ENCODE measurements at regions not wholly inside any gene's neighbourhood (a gene's known extent, or its start where the extent isn't known, plus 50 kb on each side); places are given as distances from the start of the nearest gene placed in this dataset.
"Not testable (repeated sequence)": the region's sequence is repeated elsewhere in the genome, so short reads cannot be mapped to it uniquely, and the experiment has no call there.

GRCh38 chr2:48061656-48062055 is 155.4 kb upstream of the FBXO11 start:
- H3K27ac ChIP-seq (ENCODE audit: insufficient read depth in 1 of 2, low read depth in 1 of 2, low read length in 2 of 2, poor library complexity in 1 of 2, severe bottlenecking in 2 of 2); H3K4me3 ChIP-seq (ENCODE audit: control insufficient read depth in 1 of 7, extremely low read depth in 1 of 7, insufficient read depth in 4 of 7, low read depth in 2 of 7, low read length in 6 of 7); H3K4me1 ChIP-seq (ENCODE audit: control extremely low read depth in 1 of 4, control insufficient read depth in 4 of 4, insufficient read depth in 4 of 4, low read length in 3 of 4); H3K36me3 ChIP-seq (ENCODE audit: control insufficient read depth in 4 of 4, insufficient read depth in 4 of 4, low read length in 3 of 4); H3K9me3 ChIP-seq (ENCODE audit: control extremely low read depth in 1 of 5, control insufficient read depth in 4 of 5, insufficient read depth in 2 of 5, low read depth in 1 of 5, low read length in 4 of 5); DNase-seq; H3K27me3 ChIP-seq (replicated peaks in 2 of 5; ENCODE audit: control insufficient read depth in 4 of 5, insufficient read depth in 5 of 5, low read length in 4 of 5); POLR2A ChIA-PET; CTCF ChIA-PET: not testable (repeated sequence)
- 99% methylated on average over 4 of the region's 4 CpGs for WGBS (ENCODE audit: insufficient coverage)

GRCh38 chr2:48065096-48065495 is 158.8 kb upstream of the FBXO11 start:
- H3K27ac ChIP-seq (ENCODE audit: insufficient read depth in 1 of 2, low read depth in 1 of 2, low read length in 2 of 2, poor library complexity in 1 of 2, severe bottlenecking in 2 of 2), result no peak overlapping the region
- H3K4me3 ChIP-seq (ENCODE audit: control insufficient read depth in 1 of 7, extremely low read depth in 1 of 7, insufficient read depth in 4 of 7, low read depth in 2 of 7, low read length in 6 of 7), result no peak overlapping the region
- no peaks in the 10 kb centered on the region for H3K36me3 ChIP-seq (ENCODE audit: control insufficient read depth in 4 of 4, insufficient read depth in 4 of 4, low read length in 3 of 4)
- no peaks in the 10 kb centered on the region for H3K4me1 ChIP-seq (ENCODE audit: control extremely low read depth in 1 of 4, control insufficient read depth in 4 of 4, insufficient read depth in 4 of 4, low read length in 3 of 4)
- CTCF ChIA-PET, result interaction anchor here (0.6 kb wide), 1 partner anchor 179 kb away, joined by 3 read pairs; no protein-coding TSS in a partner anchor
- peaks cover 0 to 2% (median 0%) of the 10 kb centered on the region in 5 experiments for H3K27me3 ChIP-seq (replicated peaks in 2 of 5; ENCODE audit: control insufficient read depth in 4 of 5, insufficient read depth in 5 of 5, low read length in 4 of 5)
- DNase-seq, result no peak
- POLR2A ChIA-PET, result no interaction called here
- no peaks in the 10 kb centered on the region for H3K9me3 ChIP-seq (ENCODE audit: control extremely low read depth in 1 of 5, control insufficient read depth in 4 of 5, insufficient read depth in 2 of 5, low read depth in 1 of 5, low read length in 4 of 5)

- WGBS (ENCODE audit: insufficient coverage), result no CpG with 5 or more reads among the region's 2 CpGs
- Histone ChIP-seq H3K9me3 (ENCODE audit: control extremely low read depth in 1 of 5, control insufficient read depth in 4 of 5, insufficient read depth in 2 of 5, low read depth in 1 of 5, low read length in 4 of 5) (no peaks in the 10 kb centered on the region), H3K27ac (ENCODE audit: insufficient read depth in 1 of 2, low read depth in 1 of 2, low read length in 2 of 2, poor library complexity in 1 of 2, severe bottlenecking in 2 of 2) (no peak overlapping the region), H3K4me1 (ENCODE audit: control extremely low read depth in 1 of 4, control insufficient read depth in 4 of 4, insufficient read depth in 4 of 4, low read length in 3 of 4) (no peaks in the 10 kb centered on the region), H3K4me3 (ENCODE audit: control insufficient read depth in 1 of 7, extremely low read depth in 1 of 7, insufficient read depth in 4 of 7, low read depth in 2 of 7, low read length in 6 of 7) (no peak overlapping the region), H3K27me3 (replicated peaks in 2 of 5; ENCODE audit: control insufficient read depth in 4 of 5, insufficient read depth in 5 of 5, low read length in 4 of 5) (peaks cover 0 to 2% (median 0%) of the 10 kb centered on the region in 5 experiments), H3K36me3 (ENCODE audit: control insufficient read depth in 4 of 4, insufficient read depth in 4 of 4, low read length in 3 of 4) (no peaks in the 10 kb centered on the region)
- POLR2A ChIA-PET, result no interaction called here
- no peak for DNase-seq
- CTCF ChIA-PET, result no interaction called here
Observed at GRCh38 chr2:48066000-48066399, 159.7 kb upstream of the FBXO11 start.

- ChIA-PET CTCF (no interaction called here), POLR2A (no interaction called here)
- Histone ChIP-seq H3K27me3 (replicated peaks in 2 of 5; ENCODE audit: control insufficient read depth in 4 of 5, insufficient read depth in 5 of 5, low read length in 4 of 5) (no peaks in the 10 kb centered on the region), H3K27ac (ENCODE audit: insufficient read depth in 1 of 2, low read depth in 1 of 2, low read length in 2 of 2, poor library complexity in 1 of 2, severe bottlenecking in 2 of 2) (no peak overlapping the region), H3K9me3 (ENCODE audit: control extremely low read depth in 1 of 5, control insufficient read depth in 4 of 5, insufficient read depth in 2 of 5, low read depth in 1 of 5, low read length in 4 of 5) (no peaks in the 10 kb centered on the region), H3K36me3 (ENCODE audit: control insufficient read depth in 4 of 4, insufficient read depth in 4 of 4, low read length in 3 of 4) (no peaks in the 10 kb centered on the region), H3K4me1 (ENCODE audit: control extremely low read depth in 1 of 4, control insufficient read depth in 4 of 4, insufficient read depth in 4 of 4, low read length in 3 of 4) (no peaks in the 10 kb centered on the region), H3K4me3 (ENCODE audit: control insufficient read depth in 1 of 7, extremely low read depth in 1 of 7, insufficient read depth in 4 of 7, low read depth in 2 of 7, low read length in 6 of 7) (no peak overlapping the region)
- DNase-seq, result peak in 1 of 3 donors; percentile 3
Observed at GRCh38 chr2:48069769-48070168, 163.5 kb upstream of the FBXO11 start.

GRCh38 chr2:48070415-48070814 is 164.1 kb upstream of the FBXO11 start:
- 100% methylated on average over 1 of the region's 3 CpGs for WGBS (ENCODE audit: insufficient coverage)
- H3K4me3 ChIP-seq (ENCODE audit: control insufficient read depth in 1 of 7, extremely low read depth in 1 of 7, insufficient read depth in 4 of 7, low read depth in 2 of 7, low read length in 6 of 7), result no peak overlapping the region
- CTCF ChIA-PET, result no interaction called here
- H3K27me3 ChIP-seq (replicated peaks in 2 of 5; ENCODE audit: control insufficient read depth in 4 of 5, insufficient read depth in 5 of 5, low read length in 4 of 5), result no peaks in the 10 kb centered on the region
- no peaks in the 10 kb centered on the region for H3K4me1 ChIP-seq (ENCODE audit: control extremely low read depth in 1 of 4, control insufficient read depth in 4 of 4, insufficient read depth in 4 of 4, low read length in 3 of 4)
- POLR2A ChIA-PET, result no interaction called here
- no peak for DNase-seq
- no peak overlapping the region for H3K27ac ChIP-seq (ENCODE audit: insufficient read depth in 1 of 2, low read depth in 1 of 2, low read length in 2 of 2, poor library complexity in 1 of 2, severe bottlenecking in 2 of 2)
- no peaks in the 10 kb centered on the region for H3K9me3 ChIP-seq (ENCODE audit: control extremely low read depth in 1 of 5, control insufficient read depth in 4 of 5, insufficient read depth in 2 of 5, low read depth in 1 of 5, low read length in 4 of 5)
- H3K36me3 ChIP-seq (ENCODE audit: control insufficient read depth in 4 of 4, insufficient read depth in 4 of 4, low read length in 3 of 4), result no peaks in the 10 kb centered on the region

- CTCF ChIA-PET, result no interaction called here
- no CpG with 5 or more reads among the region's 5 CpGs for WGBS (ENCODE audit: insufficient coverage)
- no peaks in the 10 kb centered on the region for H3K36me3 ChIP-seq (ENCODE audit: control insufficient read depth in 4 of 4, insufficient read depth in 4 of 4, low read length in 3 of 4)
- POLR2A ChIA-PET, result no interaction called here
- DNase-seq, result no peak
- H3K9me3 ChIP-seq (ENCODE audit: control extremely low read depth in 1 of 5, control insufficient read depth in 4 of 5, insufficient read depth in 2 of 5, low read depth in 1 of 5, low read length in 4 of 5), result no peaks in the 10 kb centered on the region
- no peak overlapping the region for H3K4me3 ChIP-seq (ENCODE audit: control insufficient read depth in 1 of 7, extremely low read depth in 1 of 7, insufficient read depth in 4 of 7, low read depth in 2 of 7, low read length in 6 of 7)
- H3K27ac ChIP-seq (ENCODE audit: insufficient read depth in 1 of 2, low read depth in 1 of 2, low read length in 2 of 2, poor library complexity in 1 of 2, severe bottlenecking in 2 of 2), result no peak overlapping the region
- H3K27me3 ChIP-seq (replicated peaks in 2 of 5; ENCODE audit: control insufficient read depth in 4 of 5, insufficient read depth in 5 of 5, low read length in 4 of 5), result no peaks in the 10 kb centered on the region
- H3K4me1 ChIP-seq (ENCODE audit: control extremely low read depth in 1 of 4, control insufficient read depth in 4 of 4, insufficient read depth in 4 of 4, low read length in 3 of 4), result no peaks in the 10 kb centered on the region
Observed at GRCh38 chr2:48072583-48072982, 166.3 kb upstream of the FBXO11 start.

- H3K4me3 ChIP-seq (ENCODE audit: control insufficient read depth in 1 of 7, extremely low read depth in 1 of 7, insufficient read depth in 4 of 7, low read depth in 2 of 7, low read length in 6 of 7), result no peak overlapping the region
- DNase-seq, result no peak
- H3K36me3 ChIP-seq (ENCODE audit: control insufficient read depth in 4 of 4, insufficient read depth in 4 of 4, low read length in 3 of 4), result no peaks in the 10 kb centered on the region
- no peaks in the 10 kb centered on the region for H3K9me3 ChIP-seq (ENCODE audit: control extremely low read depth in 1 of 5, control insufficient read depth in 4 of 5, insufficient read depth in 2 of 5, low read depth in 1 of 5, low read length in 4 of 5)
- 100% methylated on average over 2 of the region's 2 CpGs for WGBS (ENCODE audit: insufficient coverage)
- H3K4me1 ChIP-seq (ENCODE audit: control extremely low read depth in 1 of 4, control insufficient read depth in 4 of 4, insufficient read depth in 4 of 4, low read length in 3 of 4), result no peaks in the 10 kb centered on the region
- POLR2A ChIA-PET, result no interaction called here
- CTCF ChIA-PET, result no interaction called here
- no peaks in the 10 kb centered on the region for H3K27me3 ChIP-seq (replicated peaks in 2 of 5; ENCODE audit: control insufficient read depth in 4 of 5, insufficient read depth in 5 of 5, low read length in 4 of 5)
- H3K27ac ChIP-seq (ENCODE audit: insufficient read depth in 1 of 2, low read depth in 1 of 2, low read length in 2 of 2, poor library complexity in 1 of 2, severe bottlenecking in 2 of 2), result no peak overlapping the region
Observed at GRCh38 chr2:48075631-48076030, 169.3 kb upstream of the FBXO11 start.

All from common myeloid progenitor, CD34-positive (primary cell).